K562 (cell line): ENCODE measurements at regions not wholly inside any gene's neighbourhood (a gene's known extent, or its start where the extent isn't known, plus 50 kb on each side); places are given as distances from the start of the nearest gene placed in this dataset.

Experiments used
- ATAC-seq: fragments of 200-7000 bp; cut with Tn5 transposase; 3 replicates; pipeline ENCODE4 v1.9.1; 2020; ENCODE audit warnings: moderate library complexity
- BruUV-seq: library from RNA; stranded (reverse); fragments of 400-500 nt; replicated peaks from 2 replicates; lab custom pipeline; 2021; lab: Mats Ljungman, UMichigan
- CTCF ChIA-PET: fragments of 300-600 bp; formaldehyde crosslinking; extraction: SDS; loops from one replicate; lab custom pipeline; 2021; ENCODE audit warnings: low intra/inter-chr PET ratio; lab: Yijun Ruan, JAX
- POLR2A ChIA-PET: fragments of 300-600, 350-650 bp; sonication (Branson Sonifier 250); formaldehyde crosslinking; extraction: SDS; loops from one replicate; lab custom pipeline; 2021; ENCODE audit warnings: antibody characterized with exemption, inconsistent platforms; lab: Yijun Ruan, JAX
- DNase-seq, 4 experiments: peaks; one replicate each; pipeline versions ENCODE4 v3.0.0 to v3.0.0-alpha.2; 2011 to 2018; ENCODE audit warnings: low spot score in 3 of 4, mixed read lengths in 3 of 4; ENCODE audit errors: extremely low read depth in 1 of 4
- FAIRE-seq: peaks from 2 replicates; lab custom pipeline; 2011; peaks lifted over from hg19 to GRCh38; lab: Jason Lieb, UNC
- H2AFZ ChIP-seq: 2 replicates; pipeline ENCODE4 v1.6.0; 2011; ENCODE audit warnings: low read depth, low read length, control low read depth, inconsistent platforms
- H3K27ac ChIP-seq: fragments of 200-600 bp; 3 replicates; pipeline ENCODE4 v1.8.0; 2011; ENCODE audit warnings: low read depth, mild to moderate bottlenecking, control low read depth, inconsistent platforms, low read length, moderate library complexity, mixed read lengths; ENCODE audit errors: extremely low read depth
- H3K27me3 ChIP-seq, 2 experiments: fragments of 300-600 bp in 1 of 2; 2 replicates in 1 of 2; 3 replicates in 1 of 2; pipeline versions ENCODE4 v1.6.0 to v1.8.0; 2011; ENCODE audit warnings: inconsistent platforms in 2 of 2, low read length in 2 of 2, mild to moderate bottlenecking in 1 of 2, mixed read lengths in 1 of 2, moderate library complexity in 1 of 2; ENCODE audit not compliant: control insufficient read depth in 2 of 2, insufficient read depth in 2 of 2
- H3K36me3 ChIP-seq: fragments of 300-600 bp; 3 replicates; pipeline ENCODE4 v1.8.0; 2011; ENCODE audit warnings: mild to moderate bottlenecking, low read length, inconsistent platforms; ENCODE audit not compliant: control insufficient read depth, insufficient read depth
- H3K4me1 ChIP-seq, 2 experiments: fragments of 200-600 bp in 1 of 2; replicated peaks in 1 of 2; 2 replicates in 1 of 2; 3 replicates in 1 of 2; pipeline versions ENCODE4 v1.5.1 to v1.8.0; 2011; ENCODE audit warnings: inconsistent platforms in 2 of 2, low read length in 2 of 2, mild to moderate bottlenecking in 1 of 2, mixed read lengths in 1 of 2, moderate library complexity in 1 of 2; ENCODE audit not compliant: control insufficient read depth in 2 of 2, insufficient read depth in 2 of 2
- H3K4me2 ChIP-seq: 2 replicates; pipeline ENCODE4 v1.6.1; 2011; ENCODE audit warnings: low read length, control low read depth, inconsistent platforms, mixed read lengths; ENCODE audit not compliant: insufficient read depth
- H3K4me3 ChIP-seq: fragments of 200-600 bp; sonication (generic), shearing (Covaris generic); 2 replicates; pipeline ENCODE4 v1.5.1; 2016; ENCODE audit warnings: control low read depth, inconsistent platforms
- H3K79me2 ChIP-seq: fragments of 200-600 bp; 3 replicates; pipeline ENCODE4 v1.8.0; 2011; ENCODE audit warnings: low read length, inconsistent platforms; ENCODE audit not compliant: control insufficient read depth, insufficient read depth
- H3K9ac ChIP-seq, 2 experiments: 2 replicates each; pipeline versions ENCODE4 v1.6.0 to v1.6.1; 2011; ENCODE audit warnings: low read depth in 2 of 2, low read length in 2 of 2, control low read depth in 1 of 2, inconsistent platforms in 1 of 2, mild to moderate bottlenecking in 1 of 2, mixed read lengths in 1 of 2; ENCODE audit not compliant: insufficient read depth in 1 of 2
- H3K9me1 ChIP-seq: one replicate; pipeline ENCODE4 v1.6.0; 2011; ENCODE audit warnings: inconsistent platforms, mild to moderate bottlenecking, low read length, moderate library complexity; ENCODE audit not compliant: control insufficient read depth, insufficient read depth
- H3K9me3 ChIP-seq: replicated peaks from 2 replicates; pipeline ENCODE4 v1.5.1; 2011; ENCODE audit warnings: low read depth, low read length, inconsistent platforms; ENCODE audit not compliant: control insufficient read depth, insufficient read depth
- H4K20me1 ChIP-seq: replicated peaks from 2 replicates; pipeline ENCODE4 v1.6.1; 2011; ENCODE audit warnings: low read length, inconsistent platforms, mixed read lengths; ENCODE audit not compliant: control insufficient read depth, insufficient read depth
- GATA2 ChIP-seq: sonication (generic); formaldehyde crosslinking; IDR thresholded peaks from 2 replicates; pipeline ENCODE4 v1.4.0; 2020; ENCODE audit warnings: mild to moderate bottlenecking, missing genetic modification reagents
- GATAD2B ChIP-seq: fragments of 450-650 bp; IDR thresholded peaks from 2 replicates; pipeline ENCODE4 v1.6.1; 2017; ENCODE audit warnings: mild to moderate bottlenecking, borderline replicate concordance
- KDM2B ChIP-seq: fragments of 250-450 bp; sonication (Bioruptor Pico); IDR thresholded peaks from 2 replicates; pipeline ENCODE4 v1.8.0; 2021; ENCODE audit warnings: mild to moderate bottlenecking, moderate library complexity
- MLLT1 ChIP-seq, 2 experiments: fragments of 450-650 bp; IDR thresholded peaks; 2 replicates each; pipeline ENCODE4 v1.6.1; 2016
- POLR3A ChIP-seq: IDR thresholded peaks from 2 replicates; pipeline ENCODE4 v1.6.1; 2011; ENCODE audit warnings: borderline replicate concordance, mild to moderate bottlenecking, moderate library complexity; ENCODE audit not compliant: insufficient read length, insufficient read depth; ENCODE audit errors: extremely low read depth
- THAP7 ChIP-seq: fragments of 250-450 bp; sonication (Bioruptor Pico); IDR thresholded peaks from 2 replicates; pipeline ENCODE4 v1.5.0; 2021
- WHSC1 ChIP-seq: IDR thresholded peaks from one replicate; pipeline ENCODE4 v1.6.1; 2012; ENCODE audit warnings: low read length, control low read depth, inconsistent platforms
- ZBTB12 ChIP-seq: fragments of 250-450 bp; sonication (Bioruptor Pico); IDR thresholded peaks from 2 replicates; pipeline ENCODE4 v1.4.0; 2020
- ZC3H11A ChIP-seq: IDR thresholded peaks from 2 replicates; pipeline ENCODE4 v1.6.1; 2012; ENCODE audit warnings: low read depth, low read length, improper control_type of control experiment
- ZNF76 ChIP-seq: fragments of 250-450 bp; sonication (Bioruptor Pico); IDR thresholded peaks from 2 replicates; pipeline ENCODE4 v1.4.0; 2020; ENCODE audit warnings: mild to moderate bottlenecking, moderate library complexity, borderline replicate concordance
- WGBS: fragments of 100-300 bp; shearing (Covaris generic); methylation state at CpG from one replicate; pipeline ENCODE4 v1.1.6; 2016; ENCODE audit warnings: low coverage, mixed read lengths; ENCODE audit not compliant: insufficient coverage; ENCODE audit errors: missing lambda C conversion rate; 5-methylcytosine and 5-hydroxymethylcytosine counted together
- in situ Hi-C: fragments of 300-500 bp; cut with MboI; formaldehyde crosslinking; loops from 4 replicates; pipeline ENCODE4 v1.15.0; 2018; ENCODE audit warnings: inconsistent platforms, mixed read lengths
- intact Hi-C: fragments of 100-400 bp; cut with micrococcal nuclease; formaldehyde crosslinking; loops from 2 replicates; pipeline ENCODE4 v1.14.2; 2022
- TF ChIP-seq, protein P1 (sequence below): fragments of 250-450 bp; sonication (Bioruptor Pico); IDR thresholded peaks from 2 replicates; pipeline ENCODE4 v1.5.0; 2020; ENCODE audit warnings: mild to moderate bottlenecking, borderline replicate concordance
- TF ChIP-seq, protein P2 (sequence below): sonication (generic); formaldehyde crosslinking; IDR thresholded peaks from 2 replicates; pipeline ENCODE4 v1.8.0; 2022; ENCODE audit warnings: mild to moderate bottlenecking, low read depth, missing genetic modification reagents
- TF ChIP-seq, protein P3 (sequence below): fragments of 250-450 bp; sonication (Bioruptor Pico); IDR thresholded peaks from 2 replicates; pipeline ENCODE4 v1.8.0; 2021; ENCODE audit warnings: moderate library complexity, mild to moderate bottlenecking, inconsistent platforms

DNA sequence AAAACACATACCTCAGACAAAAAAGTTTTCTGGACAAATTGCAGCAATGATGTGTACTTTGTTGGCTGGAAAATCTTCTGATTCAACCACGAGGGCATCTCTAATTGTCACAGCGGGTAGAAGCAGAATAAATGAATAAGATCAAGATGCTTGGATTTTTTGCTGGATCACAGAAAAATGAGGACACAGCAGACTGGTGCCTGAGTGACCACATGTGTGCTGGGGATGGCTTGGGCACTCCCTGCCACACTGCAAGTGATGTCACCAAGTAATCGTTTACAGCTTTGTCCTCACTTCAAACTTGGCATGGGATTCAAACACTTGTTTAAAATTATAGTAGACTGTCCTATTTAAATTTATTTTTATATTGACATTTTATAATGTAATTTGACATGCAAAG, 557.0 kb downstream of the SPRY1 start:
- Histone ChIP-seq H3K9me3 (no peaks in the 10 kb centered on the region), H4K20me1 (no peaks in the 10 kb centered on the region), H3K4me1 (no peaks in the 10 kb centered on the region), H3K27me3 (no peaks in the 10 kb centered on the region), H3K9me1 (no peaks in the 10 kb centered on the region), H2AFZ (no peak overlapping the region), H3K4me2 (no peak overlapping the region), H3K79me2 (no peaks in the 10 kb centered on the region), H3K9ac (no peak overlapping the region), H3K4me3 (no peak overlapping the region), H3K36me3 (no peaks in the 10 kb centered on the region), H3K27ac (no peak overlapping the region)
- DNase-seq (no peak), ATAC-seq (no peak), FAIRE-seq (no peak)
- intact Hi-C loops, result no loop called here
- ChIA-PET CTCF (no interaction called here), POLR2A (no interaction called here)
- no TSS peak for BruUV-seq
- no peak for TF ChIP-seq ZC3H11A
- TF ChIP-seq GATAD2B, result no peak
- no peak for TF ChIP-seq POLR3A
- no peak for TF ChIP-seq ZNF76 (CRISPR knock-in tag)
- TF ChIP-seq, protein P1, sequence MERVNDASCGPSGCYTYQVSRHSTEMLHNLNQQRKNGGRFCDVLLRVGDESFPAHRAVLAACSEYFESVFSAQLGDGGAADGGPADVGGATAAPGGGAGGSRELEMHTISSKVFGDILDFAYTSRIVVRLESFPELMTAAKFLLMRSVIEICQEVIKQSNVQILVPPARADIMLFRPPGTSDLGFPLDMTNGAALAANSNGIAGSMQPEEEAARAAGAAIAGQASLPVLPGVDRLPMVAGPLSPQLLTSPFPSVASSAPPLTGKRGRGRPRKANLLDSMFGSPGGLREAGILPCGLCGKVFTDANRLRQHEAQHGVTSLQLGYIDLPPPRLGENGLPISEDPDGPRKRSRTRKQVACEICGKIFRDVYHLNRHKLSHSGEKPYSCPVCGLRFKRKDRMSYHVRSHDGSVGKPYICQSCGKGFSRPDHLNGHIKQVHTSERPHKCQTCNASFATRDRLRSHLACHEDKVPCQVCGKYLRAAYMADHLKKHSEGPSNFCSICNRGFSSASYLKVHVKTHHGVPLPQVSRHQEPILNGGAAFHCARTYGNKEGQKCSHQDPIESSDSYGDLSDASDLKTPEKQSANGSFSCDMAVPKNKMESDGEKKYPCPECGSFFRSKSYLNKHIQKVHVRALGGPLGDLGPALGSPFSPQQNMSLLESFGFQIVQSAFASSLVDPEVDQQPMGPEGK (CRISPR knock-in tag), result no peak
- TF ChIP-seq WHSC1, result no peak
- TF ChIP-seq THAP7 (CRISPR knock-in tag), result no peak
- TF ChIP-seq, protein P2, sequence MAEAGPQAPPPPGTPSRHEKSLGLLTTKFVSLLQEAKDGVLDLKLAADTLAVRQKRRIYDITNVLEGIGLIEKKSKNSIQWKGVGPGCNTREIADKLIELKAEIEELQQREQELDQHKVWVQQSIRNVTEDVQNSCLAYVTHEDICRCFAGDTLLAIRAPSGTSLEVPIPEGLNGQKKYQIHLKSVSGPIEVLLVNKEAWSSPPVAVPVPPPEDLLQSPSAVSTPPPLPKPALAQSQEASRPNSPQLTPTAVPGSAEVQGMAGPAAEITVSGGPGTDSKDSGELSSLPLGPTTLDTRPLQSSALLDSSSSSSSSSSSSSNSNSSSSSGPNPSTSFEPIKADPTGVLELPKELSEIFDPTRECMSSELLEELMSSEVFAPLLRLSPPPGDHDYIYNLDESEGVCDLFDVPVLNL (CRISPR knock-in tag), result no peak
- TF ChIP-seq MLLT1 (IDR thresholded peaks at IDR 0.05), result no peak
- TF ChIP-seq, protein P3, sequence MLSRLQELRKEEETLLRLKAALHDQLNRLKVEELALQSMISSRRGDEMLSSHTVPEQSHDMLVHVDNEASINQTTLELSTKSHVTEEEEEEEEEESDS (CRISPR knock-in tag), result no peak
- no peak for TF ChIP-seq ZBTB12 (CRISPR knock-in tag)
- TF ChIP-seq GATA2 (CRISPR knock-in tag), result no peak
- TF ChIP-seq KDM2B (CRISPR knock-in tag), result no peak
- WGBS, result 0% methylated on average over 3 of the region's 3 CpGs
- in situ Hi-C loops, result no loop called here
